Body of pancreas (tissue), 4 donors: ENCODE measurements at regions not wholly inside any gene's neighbourhood (a gene's known extent, or its start where the extent isn't known, plus 50 kb on each side); places are given as distances from the start of the nearest gene placed in this dataset.

Source experiments
- CTCF ChIP-seq, 7 experiments: fragments of 450-650 bp in 4 of 7; fragments of 200-600 bp in 3 of 7; sonication (generic) in 3 of 7; IDR thresholded peaks; one replicate each; pipeline ENCODE4 v1.5.1; 2016 to 2019; ENCODE audit warnings: antibody characterized with exemption in 7 of 7
- POLR2A ChIP-seq, 3 donors: fragments of 450-650 bp; IDR thresholded peaks; one replicate each; pipeline ENCODE4 v1.6.1; 2016; ENCODE audit warnings: antibody characterized with exemption in 3 of 3, mild to moderate bottlenecking in 2 of 3

- TF ChIP-seq POLR2A (IDR thresholded peaks at IDR 0.05) = no peak
- no peak for TF ChIP-seq CTCF (IDR thresholded peaks at IDR 0.05)
These were observed 389.0 kb downstream of the RASEF start for GRCh38 chr9:82673919-82674318.
